ENCODE measurements at regions not wholly inside any gene's neighbourhood (a gene's known extent, or its start where the extent isn't known, plus 50 kb on each side); places are given as distances from the start of the nearest gene placed in this dataset.

GRCh38 chr2:34199971-34200370, 600.9 kb upstream of the FAM98A start:
- Histone ChIP-seq H3K9me3 (ENCODE audit: insufficient read depth, low read depth, low read length) (no peaks in the 10 kb centered on the region), H3K4me1 (ENCODE audit: insufficient read depth, low read length, poor library complexity, severe bottlenecking) (no peaks in the 10 kb centered on the region), H3F3A (ENCODE audit: low read depth) (no peaks in the 10 kb centered on the region), H3K79me2 (ENCODE audit: insufficient read depth, low read length) (no peaks in the 10 kb centered on the region), H3K9ac (ENCODE audit: low read depth, low read length, poor library complexity, severe bottlenecking) (no peak overlapping the region), H3K4me3 (ENCODE audit: low read length, poor library complexity, severe bottlenecking) (no peak overlapping the region), H2AFZ (ENCODE audit: low read length) (no peak overlapping the region), H4K20me1 (ENCODE audit: insufficient read depth, low read length, poor library complexity, severe bottlenecking) (no peaks in the 10 kb centered on the region), H3K36me3 (ENCODE audit: insufficient read depth, low read length) (no peaks in the 10 kb centered on the region), H3K4me2 (ENCODE audit: low read depth, low read length, poor library complexity, severe bottlenecking) (no peak overlapping the region), H3K9me2 (replicated peaks; ENCODE audit: low read depth, low read length) (no peaks in the 10 kb centered on the region), H3K27me3 (ENCODE audit: insufficient read depth, low read length, poor library complexity, severe bottlenecking) (no peaks in the 10 kb centered on the region)
- TF ChIP-seq EZH2phosphoT487 (IDR thresholded peaks at IDR 0.05; ENCODE audit: borderline replicate concordance), result no peak
- TF ChIP-seq CTCF (conservative IDR thresholded peaks at IDR 0.05; ENCODE audit: low read length), result no peak

- no peaks in the 10 kb centered on the region for H3K27me3 ChIP-seq (ENCODE audit: insufficient read depth, low read length, poor library complexity, severe bottlenecking)
- H3K4me1 ChIP-seq (ENCODE audit: insufficient read depth, low read length, poor library complexity, severe bottlenecking), result no peaks in the 10 kb centered on the region
- H3K9me2 ChIP-seq (replicated peaks; ENCODE audit: low read depth, low read length), result no peaks in the 10 kb centered on the region
- H4K20me1 ChIP-seq (ENCODE audit: insufficient read depth, low read length, poor library complexity, severe bottlenecking), result no peaks in the 10 kb centered on the region
- H3K9me3 ChIP-seq (ENCODE audit: insufficient read depth, low read depth, low read length), result no peaks in the 10 kb centered on the region
- H3K9ac ChIP-seq (ENCODE audit: low read depth, low read length, poor library complexity, severe bottlenecking), result no peak overlapping the region
- TF ChIP-seq CTCF (conservative IDR thresholded peaks at IDR 0.05; ENCODE audit: low read length) (no peak), EZH2phosphoT487 (IDR thresholded peaks at IDR 0.05; ENCODE audit: borderline replicate concordance) (no peak)
- no peak overlapping the region for H2AFZ ChIP-seq (ENCODE audit: low read length)
- no peaks in the 10 kb centered on the region for H3F3A ChIP-seq (ENCODE audit: low read depth)
- H3K4me3 ChIP-seq (ENCODE audit: low read length, poor library complexity, severe bottlenecking), result no peak overlapping the region
- H3K79me2 ChIP-seq (ENCODE audit: insufficient read depth, low read length), result no peaks in the 10 kb centered on the region
- no peaks in the 10 kb centered on the region for H3K36me3 ChIP-seq (ENCODE audit: insufficient read depth, low read length)
- no peak overlapping the region for H3K4me2 ChIP-seq (ENCODE audit: low read depth, low read length, poor library complexity, severe bottlenecking)
These were observed 594.1 kb upstream of the FAM98A start for GRCh38 chr2:34193164-34193563.

- Histone ChIP-seq H3K4me1 (ENCODE audit: insufficient read depth, low read length, poor library complexity, severe bottlenecking) (no peaks in the 10 kb centered on the region), H2AFZ (ENCODE audit: low read length) (no peak overlapping the region), H3K27me3 (ENCODE audit: insufficient read depth, low read length, poor library complexity, severe bottlenecking) (no peaks in the 10 kb centered on the region), H3K9me2 (replicated peaks; ENCODE audit: low read depth, low read length) (no peaks in the 10 kb centered on the region), H3K36me3 (ENCODE audit: insufficient read depth, low read length) (no peaks in the 10 kb centered on the region), H3F3A (ENCODE audit: low read depth) (no peaks in the 10 kb centered on the region), H3K9ac (ENCODE audit: low read depth, low read length, poor library complexity, severe bottlenecking) (no peak overlapping the region), H4K20me1 (ENCODE audit: insufficient read depth, low read length, poor library complexity, severe bottlenecking) (no peaks in the 10 kb centered on the region), H3K4me3 (ENCODE audit: low read length, poor library complexity, severe bottlenecking) (no peak overlapping the region), H3K79me2 (ENCODE audit: insufficient read depth, low read length) (no peaks in the 10 kb centered on the region), H3K4me2 (ENCODE audit: low read depth, low read length, poor library complexity, severe bottlenecking) (no peak overlapping the region), H3K9me3 (ENCODE audit: insufficient read depth, low read depth, low read length) (no peaks in the 10 kb centered on the region)
- TF ChIP-seq EZH2phosphoT487 (IDR thresholded peaks at IDR 0.05; ENCODE audit: borderline replicate concordance) (no peak), CTCF (conservative IDR thresholded peaks at IDR 0.05; ENCODE audit: low read length) (no peak)
These were observed 589.6 kb upstream of the FAM98A start for GRCh38 chr2:34188464-34189303.
